Nephron (organoid): ENCODE measurements at regions not wholly inside any gene's neighbourhood (a gene's known extent, or its start where the extent isn't known, plus 50 kb on each side); places are given as distances from the start of the nearest gene placed in this dataset.

Experiments
- H3K27ac Mint-ChIP-seq, 3 experiments: 2 replicates each; pipeline ENCODE4 v1.8.0; 2020; ENCODE audit warnings: mixed read lengths in 3 of 3, mild to moderate bottlenecking in 2 of 3, moderate library complexity in 1 of 3
- H3K27me3 Mint-ChIP-seq: 2 replicates; pipeline ENCODE4 v1.8.0; 2021; ENCODE audit warnings: low read depth, mild to moderate bottlenecking, moderate library complexity, mixed read lengths
- H3K36me3 Mint-ChIP-seq: 2 replicates; pipeline ENCODE4 v1.8.0; 2020; ENCODE audit warnings: low read depth, mixed read lengths
- H3K4me1 Mint-ChIP-seq: 2 replicates; pipeline ENCODE4 v1.8.0; 2020; ENCODE audit warnings: mixed read lengths
- H3K4me3 Mint-ChIP-seq, 3 experiments: 2 replicates each; pipeline ENCODE4 v1.8.0; 2020; ENCODE audit warnings: mild to moderate bottlenecking in 3 of 3, mixed read lengths in 3 of 3, moderate library complexity in 2 of 3
- H3K9me3 Mint-ChIP-seq: 2 replicates; pipeline ENCODE4 v1.8.0; 2020; ENCODE audit warnings: mixed read lengths
- CTCF ChIP-seq, 3 experiments: fragments of 200-600 bp; sonication (generic); IDR thresholded peaks; one replicate each; pipeline ENCODE4 v1.5.0; 2021; ENCODE audit warnings: antibody characterized with exemption in 3 of 3; ENCODE audit not compliant: unreplicated experiment in 3 of 3

DNA sequence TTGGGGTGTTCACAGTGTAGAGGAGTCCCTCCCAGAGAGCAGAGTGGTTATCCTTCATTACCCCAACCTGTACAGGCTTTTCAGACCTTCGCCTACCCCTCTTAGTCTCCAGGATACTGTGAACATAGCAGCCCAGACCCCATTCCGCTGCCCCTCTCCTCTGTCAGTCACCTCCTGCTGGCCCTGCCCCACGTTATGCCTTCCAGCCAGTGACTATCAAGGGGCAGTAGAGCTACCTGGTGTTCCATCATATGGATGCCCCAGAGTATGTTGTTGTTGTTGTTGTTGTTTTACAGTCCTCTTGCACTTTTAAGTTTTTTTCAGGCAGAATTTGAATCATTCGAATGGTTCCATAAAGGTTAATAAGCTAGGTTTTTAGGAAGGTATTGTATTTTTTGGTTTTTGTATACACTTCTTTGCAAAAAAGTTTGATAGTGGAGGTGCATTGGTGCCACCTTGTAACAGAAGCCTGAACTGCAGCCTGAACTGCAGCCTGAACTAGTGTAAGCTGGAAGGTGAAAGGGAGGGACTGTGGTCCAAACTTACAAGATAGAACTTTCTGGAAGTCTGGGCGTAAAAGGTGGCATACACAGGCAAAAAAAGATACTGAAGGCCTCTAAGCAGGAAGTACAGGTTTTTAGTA, 101.4 kb upstream of the RAB40AL start:
- peaks cover 6% of the 10 kb centered on the region for H3K36me3 Mint-ChIP-seq
- peak; percentile 27 to 47 (median 45) for TF ChIP-seq CTCF (IDR thresholded peaks at IDR 0.05; ENCODE audit: unreplicated experiment in 3 of 3)
- H3K9me3 Mint-ChIP-seq, result no peaks in the 10 kb centered on the region
- H3K4me1 Mint-ChIP-seq, result no peaks in the 10 kb centered on the region
- H3K27ac Mint-ChIP-seq, result no peak overlapping the region
- no peaks in the 10 kb centered on the region for H3K27me3 Mint-ChIP-seq
- no peak overlapping the region for H3K4me3 Mint-ChIP-seq

DNA sequence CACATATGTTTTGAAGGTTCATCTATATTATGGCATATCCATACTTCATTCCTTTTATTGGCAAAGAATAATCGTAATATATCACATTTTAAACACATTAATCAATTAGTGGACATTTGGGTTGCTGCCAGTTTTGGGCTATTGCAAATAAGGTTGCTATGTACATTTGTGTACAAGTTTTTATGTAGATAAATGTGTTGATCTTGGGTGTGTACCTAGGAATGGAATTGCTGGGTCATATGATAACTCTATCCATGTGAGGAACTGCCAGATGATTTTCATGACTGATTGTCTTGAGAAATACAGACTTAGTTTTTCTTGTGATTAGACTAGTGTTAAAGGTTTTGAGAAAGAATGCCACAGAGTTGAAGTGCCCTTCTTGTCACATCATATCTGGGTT, 99.2 kb upstream of the RAB40AL start:
- Mint-ChIP-seq H3K4me1 (no peaks in the 10 kb centered on the region), H3K9me3 (no peaks in the 10 kb centered on the region), H3K36me3 (peaks cover 9% of the 10 kb centered on the region), H3K27me3 (no peaks in the 10 kb centered on the region), H3K27ac (no peak overlapping the region), H3K4me3 (no peak overlapping the region)
- TF ChIP-seq CTCF (IDR thresholded peaks at IDR 0.05; ENCODE audit: unreplicated experiment in 3 of 3), result no peak

GRCh38 chrX:102840871-102841705, 96.0 kb upstream of the RAB40AL start:
- Mint-ChIP-seq H3K27ac (no peak overlapping the region), H3K4me1 (no peaks in the 10 kb centered on the region), H3K36me3 (peaks cover 12% of the 10 kb centered on the region), H3K9me3 (no peaks in the 10 kb centered on the region), H3K4me3 (no peak overlapping the region), H3K27me3 (no peaks in the 10 kb centered on the region)
- TF ChIP-seq CTCF (IDR thresholded peaks at IDR 0.05; ENCODE audit: unreplicated experiment in 3 of 3), result no peak

GRCh38 chrX:102841706-102842003, 95.4 kb upstream of the RAB40AL start:
- no peaks in the 10 kb centered on the region for H3K9me3 Mint-ChIP-seq
- no peaks in the 10 kb centered on the region for H3K27me3 Mint-ChIP-seq
- H3K27ac Mint-ChIP-seq, result no peak overlapping the region
- H3K36me3 Mint-ChIP-seq, result peaks cover 12% of the 10 kb centered on the region
- H3K4me1 Mint-ChIP-seq, result no peaks in the 10 kb centered on the region
- TF ChIP-seq CTCF (IDR thresholded peaks at IDR 0.05; ENCODE audit: unreplicated experiment in 3 of 3), result no peak
- H3K4me3 Mint-ChIP-seq, result no peak overlapping the region

- Mint-ChIP-seq H3K36me3 (peaks cover 20% of the 10 kb centered on the region), H3K9me3 (no peaks in the 10 kb centered on the region), H3K4me3 (no peak overlapping the region), H3K27me3 (no peaks in the 10 kb centered on the region), H3K27ac (no peak overlapping the region), H3K4me1 (no peaks in the 10 kb centered on the region)
- no peak for TF ChIP-seq CTCF (IDR thresholded peaks at IDR 0.05; ENCODE audit: unreplicated experiment in 3 of 3)
Measured at GRCh38 chrX:102845020-102845419, 92.1 kb upstream of the RAB40AL start.
